Gastrocnemius medialis (tissue), 4 donors: ENCODE measurements at regions not wholly inside any gene's neighbourhood (a gene's known extent, or its start where the extent isn't known, plus 50 kb on each side); places are given as distances from the start of the nearest gene placed in this dataset.

Source experiments
- CTCF ChIP-seq, 5 experiments: fragments of 450-650 bp in 3 of 5; fragments of 200-600 bp in 2 of 5; sonication (generic) in 2 of 5; IDR thresholded peaks in 4 of 5; conservative IDR thresholded peaks in 1 of 5; 1 replicate in 4 of 5; 2 replicates in 1 of 5; pipeline ENCODE4 v1.5.1; 2016 to 2019; ENCODE audit warnings: antibody characterized with exemption in 5 of 5, mild to moderate bottlenecking in 3 of 5, moderate library complexity in 3 of 5
- POLR2A ChIP-seq, 2 donors: fragments of 450-650 bp; IDR thresholded peaks; one replicate each; pipeline ENCODE4 v1.6.1; 2017; ENCODE audit warnings: antibody characterized with exemption in 2 of 2, mild to moderate bottlenecking in 2 of 2, moderate library complexity in 2 of 2

- TF ChIP-seq CTCF (IDR thresholded peaks at IDR 0.05 in 4 of 5, conservative IDR thresholded peaks at IDR 0.05 in 1 of 5) = no peak
- no peak for TF ChIP-seq POLR2A (IDR thresholded peaks at IDR 0.05)
Observed at GRCh38 chr11:34789196-34789834, 126.9 kb downstream of the APIP start.
